Choroid plexus epithelial cell (primary cell): ENCODE measurements at regions not wholly inside any gene's neighbourhood (a gene's known extent, or its start where the extent isn't known, plus 50 kb on each side); places are given as distances from the start of the nearest gene placed in this dataset.

Experiments used
- DNase-seq: peaks from one replicate; pipeline ENCODE4 v3.0.0-alpha.2; 2010; ENCODE audit warnings: low read depth
- H3K4me3 ChIP-seq: 2 replicates; pipeline ENCODE4 v1.5.1; 2011; ENCODE audit warnings: low read depth, mild to moderate bottlenecking, control low read depth, low read length, moderate library complexity
- CTCF ChIP-seq: conservative IDR thresholded peaks from 2 replicates; pipeline ENCODE4 v1.5.1; 2011; ENCODE audit warnings: low read depth, mild to moderate bottlenecking, control low read depth, inconsistent platforms, low read length, moderate library complexity

DNA sequence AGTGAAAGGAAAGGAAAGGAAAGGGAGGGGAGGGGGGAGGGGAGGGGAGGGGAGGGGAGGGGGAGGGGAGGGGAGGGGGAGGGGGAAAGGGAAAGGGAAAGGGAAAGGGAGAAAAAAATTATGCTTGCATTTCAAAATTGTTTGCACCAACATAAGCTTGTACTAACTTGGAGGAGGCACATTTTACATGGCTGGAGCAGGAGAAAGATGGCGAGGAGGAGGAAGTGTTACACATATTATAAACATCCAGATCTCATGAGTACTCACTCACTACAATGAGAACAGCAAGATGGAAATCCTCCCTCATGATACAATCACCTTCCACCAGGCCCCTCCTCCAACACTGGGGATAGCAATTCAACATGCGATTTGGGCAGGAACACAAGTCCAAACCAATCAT is 660.2 kb upstream of the CDH2 start:
- DNase-seq = no peak
- no peak overlapping the region for H3K4me3 ChIP-seq
- TF ChIP-seq CTCF = no peak

DNA sequence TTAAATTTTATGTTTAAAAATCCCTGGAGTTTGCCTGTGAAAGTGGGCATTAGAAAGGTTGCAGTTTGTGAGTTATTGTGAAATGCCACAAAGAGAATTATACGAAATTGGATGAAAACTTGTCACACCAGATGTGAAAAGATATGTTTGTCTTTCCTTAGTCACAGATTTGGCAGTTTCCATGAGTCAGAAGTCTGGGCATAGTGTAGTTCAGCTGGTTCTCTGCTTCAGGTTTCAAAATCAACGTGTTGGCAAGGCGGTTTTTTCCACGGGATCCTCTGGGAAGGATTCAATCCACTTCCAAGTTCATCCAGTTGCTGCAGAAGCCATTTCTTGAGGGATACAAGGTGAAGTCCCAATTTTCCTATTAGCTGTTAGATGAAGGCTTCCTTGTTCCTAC is 658.0 kb upstream of the CDH2 start:
- H3K4me3 ChIP-seq = no peak overlapping the region
- no peak for TF ChIP-seq CTCF
- DNase-seq = peak; percentile 42

DNA sequence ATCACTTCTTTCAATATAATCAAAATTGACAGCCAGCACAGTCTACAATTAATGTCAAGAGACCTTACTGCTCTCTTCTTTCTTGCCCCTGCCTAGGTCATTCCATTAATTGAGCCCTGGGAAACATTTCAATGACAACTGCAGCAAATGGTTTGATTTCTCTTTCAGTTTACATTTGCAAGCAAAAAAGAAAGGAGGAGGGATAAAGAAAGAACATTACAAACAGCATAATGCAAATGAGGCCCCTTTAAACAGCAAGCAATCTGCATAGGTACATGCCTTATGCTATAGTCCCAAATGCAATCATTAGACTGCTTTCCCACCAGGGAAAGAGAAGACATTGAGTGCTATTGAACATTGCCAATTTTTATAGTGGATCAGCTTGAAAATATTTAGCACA is 655.0 kb upstream of the CDH2 start:
- no peak for DNase-seq
- no peak for TF ChIP-seq CTCF

DNA sequence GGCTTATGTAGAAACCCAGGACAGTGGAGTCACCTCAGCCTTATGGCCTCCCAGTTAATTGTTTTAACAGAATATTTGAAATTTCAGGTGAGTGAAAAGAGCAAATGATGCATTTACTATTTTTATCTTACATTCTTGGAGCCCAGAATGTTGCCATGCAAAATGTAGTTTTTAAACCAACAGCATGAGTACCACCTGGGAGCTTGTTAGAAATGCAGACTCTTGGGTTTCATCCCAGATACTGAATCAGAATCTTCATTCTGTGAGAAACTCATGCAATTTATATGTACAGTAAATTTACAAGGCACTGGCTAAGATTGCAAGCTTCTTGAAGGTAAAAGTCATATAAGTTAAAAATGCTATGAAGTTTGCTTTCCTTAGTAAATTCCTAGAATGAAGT is 654.5 kb upstream of the CDH2 start:
- no peak for TF ChIP-seq CTCF
- DNase-seq = no peak
- no peak overlapping the region for H3K4me3 ChIP-seq

More for the DNA sequence above, 655.0 kb upstream of the CDH2 start:
- no peak overlapping the region for H3K4me3 ChIP-seq

GRCh38 chr18:28826107-28826506 is 649.2 kb upstream of the CDH2 start:
- H3K4me3 ChIP-seq = no peak overlapping the region
- no peak for DNase-seq
- no peak for TF ChIP-seq CTCF

- no peak for TF ChIP-seq CTCF
- H3K4me3 ChIP-seq = no peak overlapping the region
- DNase-seq = no peak
Measured at GRCh38 chr18:28824183-28824574, 647.2 kb upstream of the CDH2 start.

GRCh38 chr18:28823506-28824182 is 646.7 kb upstream of the CDH2 start:
- H3K4me3 ChIP-seq = no peak overlapping the region
- DNase-seq = no peak
- no peak for TF ChIP-seq CTCF
